ENCODE measurements at regions not wholly inside any gene's neighbourhood (a gene's known extent, or its start where the extent isn't known, plus 50 kb on each side); places are given as distances from the start of the nearest gene placed in this dataset.
A peak's percentile ranks its signal among the peaks of the same experiment; 100 is the strongest.
"Not testable (repeated sequence)": the region's sequence is repeated elsewhere in the genome, so short reads cannot be mapped to it uniquely, and the experiment has no call there.

DNA sequence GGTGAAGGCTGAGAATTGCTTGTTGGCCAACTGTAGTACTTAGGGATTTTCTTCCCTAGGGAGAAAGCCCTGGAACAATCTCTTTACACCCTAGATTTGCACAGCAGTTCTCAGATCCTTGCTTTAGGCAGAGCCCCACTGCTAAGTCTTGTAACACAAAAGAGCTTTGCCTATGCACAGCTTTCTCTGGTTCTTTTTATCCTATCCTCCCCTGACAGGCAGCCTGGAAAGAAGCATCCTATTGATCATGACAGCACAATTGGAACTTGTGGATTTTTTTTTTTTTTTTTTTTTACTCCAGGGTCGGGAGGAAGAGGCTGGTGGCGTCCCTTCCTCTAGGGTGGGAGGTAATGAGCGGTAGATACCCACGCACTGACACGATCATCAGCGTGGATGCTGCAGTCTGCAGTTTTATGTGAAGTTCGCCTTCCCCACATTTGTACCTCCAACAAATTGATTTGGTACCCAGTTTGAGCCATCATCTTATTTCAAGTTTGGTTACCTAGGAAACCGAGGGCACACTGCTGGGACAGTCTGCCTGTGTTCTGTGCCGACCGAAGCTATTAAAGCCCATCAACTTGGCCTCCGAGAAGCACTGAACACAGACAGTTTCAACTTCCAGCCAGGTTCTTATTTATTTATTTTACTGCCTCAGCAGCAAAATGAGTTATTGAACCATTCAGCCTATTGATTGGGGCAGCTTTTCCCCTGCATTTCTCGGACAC lies 110.1 kb downstream of the NRN1 start:
- no peak for DNase-seq

DNA sequence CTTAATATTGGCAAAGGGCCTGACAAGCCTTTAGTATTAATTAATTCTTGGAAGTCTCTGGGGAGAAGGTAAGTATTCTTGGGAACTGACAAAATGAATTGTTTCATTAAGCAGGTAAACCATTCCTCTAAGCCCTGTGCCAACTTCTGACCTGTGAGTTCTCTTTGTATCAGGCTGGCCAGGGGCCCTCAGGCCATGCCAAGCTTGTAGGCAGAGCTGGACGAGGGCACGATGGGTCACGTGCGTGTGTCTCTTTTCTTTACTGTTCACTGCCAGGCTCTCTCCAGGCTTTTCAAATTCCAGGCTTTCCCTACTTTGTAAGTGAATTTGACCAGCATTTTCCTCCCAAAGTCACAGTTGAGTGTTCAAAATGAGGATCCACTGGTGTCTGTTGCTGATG lies 112.4 kb downstream of the NRN1 start:
- DNase-seq = no peak

DNA sequence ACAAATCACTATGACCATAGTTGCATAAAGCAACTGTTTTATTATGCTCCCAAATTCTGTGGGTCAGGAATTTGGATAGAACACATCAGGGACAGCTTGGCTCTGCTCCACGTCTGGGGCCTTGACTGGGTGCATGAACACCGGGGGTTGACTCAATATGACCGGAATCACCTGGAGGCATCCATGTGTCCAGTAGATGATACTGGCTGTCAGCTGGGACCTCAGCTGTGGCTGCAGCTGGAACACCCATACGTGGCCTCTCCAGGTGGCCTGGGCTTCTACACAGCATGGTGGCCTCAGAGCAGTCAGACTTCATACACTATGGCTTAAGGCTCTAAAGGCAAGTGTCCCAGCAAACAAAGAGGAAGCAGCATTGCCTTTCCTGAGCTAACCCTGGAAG lies 113.4 kb downstream of the NRN1 start:
- no peak for DNase-seq

DNA sequence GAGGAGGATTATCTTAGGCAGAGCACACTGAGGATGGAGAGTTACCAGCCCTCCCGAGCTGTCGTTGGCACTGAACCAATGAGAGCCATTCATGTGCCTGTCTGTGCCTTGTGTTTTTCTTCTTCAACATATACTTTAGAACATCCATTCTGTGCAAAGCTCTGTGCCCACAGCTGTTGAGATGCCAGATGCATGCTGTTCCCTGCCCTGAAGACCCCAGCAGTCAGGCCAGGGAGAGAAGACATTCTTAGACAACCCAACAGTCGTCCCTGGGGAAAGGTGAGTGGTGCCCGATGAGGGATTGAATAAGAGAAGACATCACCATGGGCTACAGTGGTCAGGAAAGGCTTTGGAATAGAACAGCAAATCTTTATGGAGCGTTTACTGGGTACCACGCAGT lies 114.1 kb downstream of the NRN1 start:
- DNase-seq = no peak

DNA sequence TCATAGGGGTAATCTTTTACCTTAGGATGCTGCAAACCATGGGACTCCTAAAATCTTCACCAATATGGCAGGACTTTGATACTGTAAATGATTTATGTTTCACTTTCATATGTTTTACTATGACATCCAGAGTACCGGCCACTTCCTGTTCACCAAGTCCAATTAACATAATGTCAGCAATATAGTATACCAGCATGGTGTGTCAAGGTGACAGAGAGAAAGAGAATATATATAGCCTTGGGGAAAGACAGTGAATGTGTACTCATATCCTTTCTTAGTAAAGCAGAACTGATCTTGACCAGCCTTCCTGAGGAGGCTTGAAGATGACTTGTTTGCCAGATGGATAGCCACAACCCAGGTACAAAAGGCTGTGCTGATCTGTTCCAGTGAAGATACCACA lies 127.9 kb downstream of the NRN1 start:
- DNase-seq = no peak

DNA sequence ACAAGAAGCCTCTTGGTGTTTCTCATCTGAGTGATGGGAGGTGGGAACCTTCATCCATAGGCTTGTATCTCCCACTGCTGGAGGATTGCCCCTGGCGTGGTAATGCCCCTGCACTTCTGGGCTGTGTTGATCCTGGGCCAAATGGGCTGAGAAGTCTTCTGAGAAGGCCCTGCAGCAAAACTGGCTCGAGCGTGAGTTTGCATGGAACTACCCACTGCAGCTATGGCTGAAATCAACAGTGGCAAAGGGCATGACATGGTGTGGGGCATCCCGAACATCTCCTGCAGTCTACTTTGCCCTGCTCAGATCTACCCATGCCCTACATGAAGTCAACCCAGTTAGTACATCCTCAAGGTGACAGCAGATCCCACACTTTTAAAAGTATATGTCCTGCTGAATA lies 130.6 kb downstream of the NRN1 start:
- no peak for DNase-seq

DNA sequence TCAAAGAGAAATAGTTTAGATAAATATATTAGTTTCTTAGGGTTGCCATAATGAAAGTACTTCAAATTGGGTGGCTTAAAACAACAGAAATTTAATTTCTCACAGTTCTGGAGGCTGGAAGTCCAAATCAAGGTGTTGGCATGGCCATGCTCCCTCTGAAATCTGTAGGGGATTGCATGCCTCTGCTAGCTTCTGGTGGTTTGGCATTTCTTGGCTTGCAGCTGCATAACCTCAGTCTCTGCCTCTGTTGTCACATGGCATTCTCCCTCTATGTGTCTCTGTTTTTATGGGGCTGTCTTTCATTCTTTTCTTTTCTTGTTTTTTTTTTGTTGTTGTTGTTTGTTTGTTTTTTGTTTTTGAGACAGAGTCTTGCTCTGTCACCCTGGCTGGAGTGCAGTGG lies 132.7 kb downstream of the NRN1 start:
- not testable (repeated sequence) for DNase-seq

DNA sequence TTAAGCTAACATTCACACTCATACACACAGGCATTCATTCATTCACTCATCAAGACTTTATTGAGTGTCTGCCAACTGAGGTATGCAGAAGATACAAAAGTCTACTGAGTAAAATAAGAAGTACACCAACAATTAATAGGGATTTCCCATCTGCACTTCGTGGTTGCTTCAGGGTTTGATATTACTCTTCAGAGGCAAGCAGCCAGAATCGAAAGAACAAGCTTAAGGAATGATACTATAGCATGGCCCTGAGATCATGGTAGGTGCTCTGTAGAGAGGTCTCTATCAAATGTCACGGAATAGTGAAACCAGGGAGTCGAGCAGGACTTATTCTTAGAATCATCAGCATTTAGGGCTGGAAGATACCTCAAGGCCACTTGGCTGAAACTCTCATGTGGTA lies 135.4 kb downstream of the NRN1 start:
- no peak for DNase-seq

DNA sequence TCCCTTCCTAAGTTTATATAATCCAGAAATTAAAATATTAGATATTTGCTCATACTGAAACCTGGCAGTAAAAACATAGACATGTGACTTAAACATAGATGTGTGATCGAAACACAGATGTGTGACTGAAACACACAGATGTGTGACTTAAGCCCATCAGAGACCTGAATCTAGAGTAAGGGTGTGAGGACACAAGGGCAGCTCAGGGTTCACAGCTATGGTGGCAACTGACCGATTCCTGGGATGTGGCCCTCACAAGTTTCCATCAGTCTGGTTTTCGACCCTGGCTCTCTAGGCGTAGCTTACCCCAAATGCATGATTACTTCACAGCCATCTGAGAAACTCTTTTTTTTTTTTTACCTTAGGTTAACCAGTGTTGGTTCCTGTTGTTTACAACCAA lies 137.0 kb downstream of the NRN1 start:
- no peak for DNase-seq

DNA sequence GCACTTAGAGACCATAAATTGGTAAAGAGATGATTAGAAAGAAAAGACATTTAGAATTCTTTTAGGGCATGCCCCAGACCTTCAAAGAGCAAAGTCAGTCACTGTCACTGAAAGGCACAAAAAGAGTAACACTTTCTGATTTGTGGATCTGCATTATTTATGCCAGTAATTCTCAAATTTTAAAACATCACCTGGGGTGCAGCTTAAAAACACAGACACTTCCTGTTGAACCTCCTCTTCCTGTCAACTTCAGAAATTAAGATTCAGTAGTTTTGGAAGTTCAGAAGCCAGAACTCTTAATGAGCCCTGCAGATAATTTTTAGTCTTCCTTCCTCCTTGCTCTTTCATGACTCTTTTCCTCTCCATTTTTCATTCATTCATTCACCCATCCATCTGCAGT lies 137.5 kb downstream of the NRN1 start:
- no peak for DNase-seq

DNA sequence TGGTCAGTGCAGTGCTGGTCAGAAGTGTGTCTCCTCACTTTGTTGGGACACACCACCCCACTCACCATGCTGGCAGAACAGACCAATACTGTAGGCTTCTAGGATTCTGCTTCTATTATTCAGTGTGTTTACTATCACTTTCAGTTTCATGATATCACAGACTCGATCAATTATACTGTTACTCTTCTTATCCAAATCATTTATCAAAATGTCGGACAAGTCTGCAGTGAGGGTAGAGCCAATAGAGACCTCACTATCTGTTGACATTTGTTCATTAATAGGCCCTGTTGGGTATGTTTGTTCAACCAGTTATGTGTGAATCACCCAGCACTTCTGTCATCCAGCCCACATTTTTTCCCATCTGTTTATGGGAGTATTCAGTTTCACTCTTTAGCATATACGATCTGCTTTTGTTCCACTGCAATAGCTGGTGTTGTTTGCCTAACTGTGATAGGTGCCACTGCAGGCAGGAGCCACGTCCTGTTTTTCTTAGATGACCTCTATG lies 140.1 kb downstream of the NRN1 start:
- no peak for DNase-seq

DNA sequence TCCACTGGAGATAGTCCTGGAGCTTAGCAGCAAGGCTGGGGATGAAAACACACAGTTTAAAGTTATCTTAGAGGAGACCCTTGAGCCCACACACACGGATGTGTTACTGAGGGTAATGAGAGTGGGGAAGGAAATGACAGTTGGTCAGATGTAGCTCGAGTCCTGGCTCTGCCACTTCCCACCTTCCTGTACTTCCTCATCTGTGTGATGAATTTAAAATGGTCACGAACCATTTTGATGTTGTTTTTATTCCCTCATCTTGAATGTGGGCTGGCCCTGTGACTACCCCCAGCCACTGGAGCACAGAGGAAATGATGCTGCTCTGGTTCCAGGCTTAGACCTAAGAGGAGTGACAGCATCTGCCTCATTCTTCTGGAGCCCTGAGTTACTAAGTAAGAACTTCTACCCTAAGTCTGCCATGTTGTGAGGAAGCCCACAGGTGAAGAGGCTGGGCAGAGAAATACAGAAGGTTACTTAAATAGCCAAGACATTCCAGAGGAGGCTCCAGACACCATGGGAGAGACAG lies 141.2 kb downstream of the NRN1 start:
- no peak for DNase-seq

DNA sequence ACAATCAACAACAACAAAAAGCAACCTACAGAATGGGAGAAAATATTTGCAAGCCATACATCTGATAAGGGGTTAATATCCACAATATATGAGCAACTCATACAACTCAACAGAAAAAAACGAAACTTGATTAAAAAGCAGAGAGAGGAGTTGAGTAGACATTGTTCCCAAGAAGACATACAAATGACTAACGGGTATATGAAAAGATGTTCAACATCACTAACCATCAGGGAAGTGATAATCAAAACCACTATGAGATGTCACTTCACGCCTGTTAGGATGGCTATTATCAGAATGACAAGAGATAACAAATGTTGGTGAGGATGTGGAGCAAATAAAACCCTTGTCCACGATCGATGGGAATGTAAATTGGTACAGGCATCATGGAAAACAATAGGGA lies 145.9 kb downstream of the NRN1 start:
- no peak for DNase-seq

DNA sequence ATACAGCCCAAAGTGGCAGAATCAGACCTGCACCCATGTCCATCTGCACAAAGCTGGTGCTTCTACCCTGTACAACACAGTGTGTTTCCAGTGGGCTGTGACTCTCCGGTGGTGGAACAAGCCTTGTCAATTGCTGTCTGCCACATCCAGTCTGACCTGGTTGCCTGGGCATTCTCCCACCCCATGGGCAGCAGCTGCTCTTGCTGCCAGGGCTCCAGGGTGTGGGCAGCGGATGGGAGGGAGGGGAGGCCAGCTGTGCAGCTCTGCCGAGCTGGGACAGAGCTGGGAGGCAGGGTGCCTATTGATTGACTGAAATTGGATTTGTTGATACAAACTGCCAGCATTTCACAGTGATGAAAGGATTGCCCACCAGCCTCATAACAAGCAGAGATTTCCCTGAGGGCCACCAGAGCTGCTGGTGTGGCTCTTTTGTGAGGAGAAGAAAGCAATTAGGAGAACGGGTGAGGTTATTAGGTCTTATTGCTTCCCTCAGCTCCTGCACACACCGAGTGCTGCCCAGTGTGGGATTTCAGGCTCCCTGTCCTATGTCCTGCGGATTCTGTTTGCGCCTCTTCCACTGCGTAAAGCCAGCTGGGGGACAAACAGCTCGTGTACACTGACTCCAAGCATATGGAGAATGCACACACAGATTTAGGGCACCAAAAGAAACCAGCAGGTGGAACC lies 150.8 kb downstream of the NRN1 start:
- DNase-seq = no peak

DNA sequence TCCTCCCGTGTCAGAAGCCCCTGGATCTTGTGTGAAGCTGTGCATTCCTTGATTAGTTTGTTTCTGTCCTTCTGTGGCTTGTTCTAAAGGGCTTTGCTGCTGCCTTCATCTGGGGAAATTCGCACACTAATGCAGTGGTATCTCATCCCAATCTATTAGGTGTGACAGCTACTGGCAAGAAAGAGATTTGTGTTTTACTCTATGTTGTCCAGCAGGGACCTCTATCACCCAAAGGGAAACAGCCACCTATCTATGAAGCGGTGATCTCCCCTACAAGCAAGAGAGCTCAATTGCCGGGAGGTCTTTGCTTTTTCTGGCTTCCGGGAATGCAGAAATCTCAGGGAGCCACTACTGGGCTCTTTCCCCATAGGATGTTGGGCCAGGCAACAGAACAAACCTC lies 151.8 kb downstream of the NRN1 start:
- DNase-seq = no peak

DNA sequence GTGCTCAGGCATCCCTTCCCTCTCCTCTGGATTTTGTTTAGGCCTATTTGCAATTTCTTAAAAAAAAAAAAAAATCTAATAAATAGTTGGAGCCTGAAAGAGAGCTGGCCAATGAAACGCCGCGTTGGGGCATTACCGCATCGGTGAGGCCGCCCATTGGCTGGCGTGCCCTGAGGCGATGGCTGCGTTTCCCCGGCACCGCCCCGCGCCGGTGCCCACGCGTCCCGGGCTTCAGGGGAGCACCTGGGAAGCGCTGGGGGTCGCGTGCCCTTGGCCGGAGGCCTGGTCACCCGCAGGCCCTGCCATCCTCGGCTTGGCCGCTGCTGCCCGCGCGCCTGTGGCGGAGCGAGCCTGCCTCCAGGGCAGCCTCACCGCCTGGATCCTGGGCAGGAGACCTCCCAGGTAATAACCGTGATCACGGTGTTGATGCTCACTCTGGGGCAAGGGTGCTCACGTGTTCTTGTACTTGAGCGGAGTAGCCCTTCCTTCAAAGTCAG lies 155.4 kb downstream of the NRN1 start:
- peak; percentile 23 to 26 for DNase-seq

DNA sequence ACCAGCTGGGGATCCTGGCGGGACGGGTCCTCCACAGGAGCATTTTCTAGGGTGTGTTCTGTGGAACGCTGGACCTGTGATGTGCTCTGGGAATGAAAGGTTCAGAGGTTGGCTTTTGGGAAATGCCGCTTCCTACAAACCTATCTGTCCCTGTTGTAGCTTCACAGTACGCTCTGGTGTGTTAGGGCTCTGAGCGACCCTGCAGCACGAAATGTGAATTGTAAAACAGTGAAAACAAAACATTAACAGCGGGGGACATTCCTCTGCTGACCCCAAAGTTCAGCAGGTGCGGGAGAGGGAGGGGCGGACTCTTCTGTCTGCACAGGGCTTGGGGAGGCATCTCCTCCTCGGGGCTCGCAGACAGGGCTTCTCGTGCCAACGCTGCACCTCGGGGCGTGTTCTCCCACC lies 155.9 kb downstream of the NRN1 start:
- no peak for DNase-seq

DNA sequence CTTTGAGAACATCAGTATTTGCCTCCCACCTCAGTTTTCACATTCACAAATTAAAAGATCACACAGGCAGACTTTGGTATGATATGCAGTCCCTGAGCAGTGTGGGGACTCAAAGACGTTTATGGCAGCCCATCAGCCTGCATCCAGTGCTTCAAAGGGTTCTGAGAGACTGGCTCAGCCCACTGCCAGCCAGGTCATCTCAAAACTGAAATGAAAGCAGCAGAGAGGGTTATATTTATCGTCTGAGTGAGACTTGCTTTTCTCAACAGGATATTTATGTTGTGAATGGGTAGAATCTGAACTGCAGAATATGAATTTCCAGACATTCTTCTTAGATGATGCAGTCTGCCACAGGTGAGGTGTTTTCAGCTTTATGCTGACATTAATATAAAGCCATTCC lies 159.8 kb downstream of the NRN1 start:
- no peak for DNase-seq

DNA sequence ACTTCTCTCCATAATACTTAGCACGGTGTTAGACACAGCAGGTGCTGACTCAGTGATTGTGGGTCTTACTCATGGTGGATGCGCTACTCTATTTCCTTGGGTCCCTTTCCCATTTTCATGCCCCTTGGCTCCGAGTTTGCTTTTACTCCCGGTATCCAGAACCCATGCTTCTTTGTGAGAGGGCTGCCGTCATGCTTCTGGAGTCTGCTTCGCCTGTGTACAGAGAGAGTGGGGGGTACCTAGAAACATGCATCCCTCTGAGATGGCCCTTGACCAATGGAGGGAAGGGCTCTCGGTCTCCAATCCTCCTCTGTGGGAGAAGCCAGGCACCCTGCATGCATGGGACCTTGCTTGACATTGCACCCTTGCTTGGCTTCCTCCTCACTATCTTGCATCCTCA lies 160.4 kb downstream of the NRN1 start:
- no peak for DNase-seq

DNA sequence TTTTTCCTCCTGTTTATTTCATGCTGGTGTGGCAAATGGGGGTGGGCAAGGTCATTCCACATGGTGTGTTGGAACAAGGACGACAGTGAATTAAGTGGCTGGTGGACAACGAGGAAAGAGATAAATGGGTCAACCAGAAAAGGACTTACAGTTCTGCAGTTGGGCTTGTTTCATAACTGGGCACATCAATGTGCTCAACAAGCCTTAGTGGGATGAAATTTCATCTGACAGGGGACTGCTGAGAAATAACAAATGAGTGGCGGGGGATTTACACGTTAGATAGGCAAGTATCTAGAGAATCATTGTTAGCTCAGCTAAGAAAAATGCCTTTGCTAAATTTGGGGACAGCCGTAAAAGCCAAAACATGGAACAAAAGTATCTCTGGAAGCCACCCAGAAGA lies 163.6 kb downstream of the NRN1 start:
- no peak for DNase-seq

DNA sequence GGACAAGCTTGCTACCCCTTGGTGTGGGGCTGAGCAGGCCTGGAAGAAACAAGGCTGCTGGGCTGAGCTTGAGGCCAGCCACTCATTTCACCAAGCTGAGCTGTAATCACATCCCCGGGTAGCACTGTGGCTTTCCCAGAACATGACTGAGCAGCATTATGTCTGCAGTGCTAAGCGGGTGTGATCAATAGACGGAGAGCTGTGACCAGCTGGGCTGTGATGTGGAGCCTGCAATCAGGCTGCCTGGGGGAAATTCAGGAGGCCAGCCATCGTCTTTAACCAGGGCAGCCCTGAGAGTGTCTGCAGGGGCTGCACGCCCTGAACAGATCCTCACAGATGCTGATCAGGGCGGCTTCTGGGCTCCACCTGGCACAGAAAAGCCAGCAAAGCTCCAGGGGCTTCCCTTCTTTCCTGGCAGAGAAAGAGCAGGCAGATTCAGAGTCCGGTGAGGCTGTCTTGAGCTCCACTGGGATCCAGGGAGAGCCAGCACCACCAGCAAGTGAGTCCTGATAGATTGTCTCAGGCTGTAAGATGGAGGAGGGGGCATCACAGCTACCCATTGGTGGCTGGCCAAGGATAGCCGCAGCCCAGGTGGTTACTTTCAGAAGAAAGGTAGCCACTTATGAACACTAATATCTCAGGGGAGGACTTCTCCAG lies 165.9 kb downstream of the NRN1 start:
- DNase-seq = no peak

DNA sequence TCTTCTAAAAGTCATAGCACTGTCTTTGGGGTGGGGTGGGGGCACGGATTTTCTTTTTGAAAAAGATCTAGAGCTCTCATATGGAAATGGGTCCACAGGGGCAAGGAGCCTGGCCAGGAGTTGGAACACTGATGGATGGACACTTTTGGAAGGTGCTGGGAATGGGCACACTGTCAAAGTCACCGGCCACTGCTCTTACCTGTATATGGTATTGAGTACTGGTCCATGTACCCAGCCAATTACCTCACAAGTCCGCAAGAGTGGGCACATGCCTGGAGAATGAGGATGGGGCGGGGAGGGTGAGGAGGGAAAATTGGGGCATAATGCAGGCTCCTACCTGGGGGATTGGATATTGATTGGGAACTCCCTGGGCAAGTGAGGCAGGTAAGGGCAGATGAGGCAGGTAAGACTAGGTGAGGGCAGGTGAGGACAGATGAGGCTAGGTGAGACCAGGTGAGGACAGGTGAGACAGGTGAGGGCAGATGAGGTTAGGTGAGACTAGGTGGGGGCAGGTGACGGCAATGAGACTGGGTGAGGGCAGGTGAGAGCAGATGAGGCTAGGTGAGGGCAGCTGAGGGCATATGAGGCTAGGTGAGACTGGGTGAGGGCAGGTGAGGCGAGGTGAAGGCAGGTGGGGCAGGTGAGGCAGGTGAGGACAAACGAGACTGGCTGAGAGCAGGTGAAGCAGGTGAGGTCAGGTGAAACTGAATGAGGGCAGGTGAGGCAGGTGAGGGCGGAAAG lies 167.9 kb downstream of the NRN1 start:
- no peak for DNase-seq

DNA sequence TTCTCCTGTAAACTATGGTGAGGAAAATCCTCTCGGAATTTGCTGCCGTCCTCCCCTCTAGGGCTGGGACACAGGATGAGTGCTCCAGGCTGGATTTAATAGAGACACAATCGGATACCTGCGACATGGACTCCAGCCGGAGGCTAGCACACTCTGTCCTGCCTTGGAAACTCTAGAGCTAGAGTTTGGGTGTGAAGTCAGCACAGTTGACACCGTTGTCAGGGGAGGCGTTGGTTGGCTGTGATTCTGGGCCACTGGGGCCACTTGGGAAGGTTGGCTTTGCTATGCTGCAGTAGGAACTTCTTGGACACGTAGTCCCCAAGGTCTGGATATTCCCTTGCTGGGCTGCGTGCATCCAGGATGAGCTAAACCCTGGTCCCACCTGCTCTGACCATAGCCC lies 169.4 kb downstream of the NRN1 start:
- no peak for DNase-seq
